PC-9 (cell line): ENCODE measurements at regions not wholly inside any gene's neighbourhood (a gene's known extent, or its start where the extent isn't known, plus 50 kb on each side); places are given as distances from the start of the nearest gene placed in this dataset.

Experiments
- BruUV-seq: library from RNA; stranded (reverse); fragments of 400-500 nt; replicated peaks from 2 replicates; lab custom pipeline; 2021; lab: Mats Ljungman, UMichigan
- CTCF ChIA-PET: fragments of 300-600 bp; sonication (Branson Sonifier 250); formaldehyde crosslinking; loops from one replicate; lab custom pipeline; 2022; ENCODE audit warnings: antibody characterized with exemption; lab: Charles Lee
- POLR2A ChIA-PET: fragments of 300-600 bp; sonication (Branson Sonifier 250); formaldehyde crosslinking; loops from one replicate; lab custom pipeline; 2022; ENCODE audit warnings: antibody characterized with exemption; ENCODE audit not compliant: unreplicated experiment; lab: Charles Lee
- DNase-seq, 2 experiments: peaks; one replicate each; pipeline versions ENCODE4 v3.0.0 to v3.0.0-alpha.2; 2015 to 2022; ENCODE audit warnings: mixed read lengths in 1 of 2
- H2AFZ ChIP-seq: fragments of 200-600 bp; sonication (generic); 2 replicates; pipeline ENCODE4 v1.8.1; 2017; ENCODE audit warnings: antibody characterized with exemption
- H3F3A ChIP-seq: fragments of 200-600 bp; sonication (generic); 2 replicates; pipeline ENCODE4 v1.8.1; 2017; ENCODE audit warnings: antibody characterized with exemption, mild to moderate bottlenecking, low read depth; ENCODE audit not compliant: insufficient read depth
- H3K27ac ChIP-seq: fragments of 200-600 bp; sonication (generic); 2 replicates; pipeline ENCODE4 v1.6.1; 2016; ENCODE audit warnings: mixed run types
- H3K27me3 ChIP-seq: fragments of 200-600 bp; sonication (generic); 2 replicates; pipeline ENCODE4 v1.6.1; 2016; ENCODE audit warnings: low read depth, mixed run types; ENCODE audit not compliant: insufficient read depth
- H3K36me3 ChIP-seq: fragments of 200-600 bp; sonication (generic); 2 replicates; pipeline ENCODE4 v1.6.1; 2016; ENCODE audit warnings: low read depth, mixed run types
- H3K4me1 ChIP-seq: fragments of 200-600 bp; sonication (generic); replicated peaks from 2 replicates; pipeline ENCODE4 v1.6.1; 2016; ENCODE audit warnings: mixed run types; ENCODE audit not compliant: insufficient read depth
- H3K4me2 ChIP-seq: fragments of 200-600 bp; sonication (generic); 2 replicates; pipeline ENCODE4 v1.6.1; 2017; ENCODE audit warnings: mixed run types
- H3K4me3 ChIP-seq: fragments of 200-600 bp; sonication (generic); 2 replicates; pipeline ENCODE4 v1.6.1; 2016; ENCODE audit warnings: mixed run types
- H3K79me2 ChIP-seq: fragments of 200-600 bp; sonication (generic); 2 replicates; pipeline ENCODE4 v1.6.1; 2017; ENCODE audit warnings: low read depth, mixed run types
- H3K9me2 ChIP-seq: fragments of 200-600 bp; sonication (generic); 2 replicates; pipeline ENCODE4 v1.8.1; 2017; ENCODE audit warnings: mild to moderate bottlenecking; ENCODE audit not compliant: insufficient read depth
- H3K9me3 ChIP-seq: fragments of 200-600 bp; sonication (generic); 2 replicates; pipeline ENCODE4 v1.8.1; 2016; ENCODE audit warnings: low read depth; ENCODE audit not compliant: insufficient read depth
- H4K20me1 ChIP-seq: fragments of 200-600 bp; sonication (generic); 2 replicates; pipeline ENCODE4 v1.8.1; 2017; ENCODE audit not compliant: insufficient read depth
- EZH2 ChIP-seq: fragments of 200-600 bp; sonication (generic); IDR thresholded peaks from 2 replicates; pipeline ENCODE4 v1.8.0; 2017; ENCODE audit warnings: antibody characterized with exemption, low read depth
- intact Hi-C: fragments of 100-400 bp; cut with micrococcal nuclease; formaldehyde crosslinking; loops from one replicate; pipeline ENCODE4 v1.10.0; 2022; ENCODE audit not compliant: unreplicated experiment
- TF ChIP-seq, protein P1 (sequence below): fragments of 200-600 bp; sonication (generic); conservative IDR thresholded peaks from 2 replicates; pipeline ENCODE4 v1.6.1; 2017; ENCODE audit warnings: mixed run types, antibody characterized with exemption, mild to moderate bottlenecking, moderate library complexity

DNA sequence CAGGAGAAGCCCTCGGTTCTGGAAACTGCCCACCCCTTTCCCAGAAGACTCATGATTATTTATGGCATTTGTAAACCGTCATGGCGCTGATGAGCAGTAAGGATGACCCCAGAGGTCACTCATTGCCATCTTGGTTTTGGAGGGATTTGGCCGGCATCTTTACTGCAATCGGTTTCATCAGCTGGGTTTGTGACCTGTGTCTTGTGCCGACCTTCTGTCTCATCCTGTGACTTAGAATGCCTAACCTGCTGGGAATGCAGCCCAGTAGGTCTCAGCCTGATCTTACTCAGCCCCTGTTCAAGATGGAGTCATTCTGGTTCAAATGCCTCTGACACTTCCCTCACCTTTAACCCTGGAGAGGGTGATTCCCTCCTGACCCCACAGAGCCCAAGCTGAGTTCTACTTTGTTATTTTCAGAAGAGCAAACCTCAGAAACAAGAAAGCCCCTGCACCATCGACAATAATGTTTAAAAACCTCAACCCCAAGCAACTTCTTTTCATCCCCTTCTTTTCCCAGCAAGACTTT lies 105.5 kb upstream of the SFSWAP start:
- TF ChIP-seq, protein P1, sequence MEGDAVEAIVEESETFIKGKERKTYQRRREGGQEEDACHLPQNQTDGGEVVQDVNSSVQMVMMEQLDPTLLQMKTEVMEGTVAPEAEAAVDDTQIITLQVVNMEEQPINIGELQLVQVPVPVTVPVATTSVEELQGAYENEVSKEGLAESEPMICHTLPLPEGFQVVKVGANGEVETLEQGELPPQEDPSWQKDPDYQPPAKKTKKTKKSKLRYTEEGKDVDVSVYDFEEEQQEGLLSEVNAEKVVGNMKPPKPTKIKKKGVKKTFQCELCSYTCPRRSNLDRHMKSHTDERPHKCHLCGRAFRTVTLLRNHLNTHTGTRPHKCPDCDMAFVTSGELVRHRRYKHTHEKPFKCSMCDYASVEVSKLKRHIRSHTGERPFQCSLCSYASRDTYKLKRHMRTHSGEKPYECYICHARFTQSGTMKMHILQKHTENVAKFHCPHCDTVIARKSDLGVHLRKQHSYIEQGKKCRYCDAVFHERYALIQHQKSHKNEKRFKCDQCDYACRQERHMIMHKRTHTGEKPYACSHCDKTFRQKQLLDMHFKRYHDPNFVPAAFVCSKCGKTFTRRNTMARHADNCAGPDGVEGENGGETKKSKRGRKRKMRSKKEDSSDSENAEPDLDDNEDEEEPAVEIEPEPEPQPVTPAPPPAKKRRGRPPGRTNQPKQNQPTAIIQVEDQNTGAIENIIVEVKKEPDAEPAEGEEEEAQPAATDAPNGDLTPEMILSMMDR: no peak
- Histone ChIP-seq H3K9me2 (no peaks in the 10 kb centered on the region), H4K20me1 (no peaks in the 10 kb centered on the region), H3K27me3 (peaks cover 100% of the 10 kb centered on the region), H3K36me3 (no peaks in the 10 kb centered on the region), H3K9me3 (no peaks in the 10 kb centered on the region), H3K4me2 (no peak overlapping the region), H2AFZ (no peak overlapping the region), H3K4me3 (no peak overlapping the region), H3K27ac (no peak overlapping the region), H3F3A (no peaks in the 10 kb centered on the region), H3K79me2 (no peaks in the 10 kb centered on the region), H3K4me1 (no peaks in the 10 kb centered on the region)
- no TSS peak for BruUV-seq
- intact Hi-C loops: loop anchor here (10.0 kb wide), 1 partner anchor 219 kb away; the partner anchor contains the start of gene MMP17
- ChIA-PET POLR2A (no interaction called here), CTCF (no interaction called here)
- no peak for DNase-seq

DNA sequence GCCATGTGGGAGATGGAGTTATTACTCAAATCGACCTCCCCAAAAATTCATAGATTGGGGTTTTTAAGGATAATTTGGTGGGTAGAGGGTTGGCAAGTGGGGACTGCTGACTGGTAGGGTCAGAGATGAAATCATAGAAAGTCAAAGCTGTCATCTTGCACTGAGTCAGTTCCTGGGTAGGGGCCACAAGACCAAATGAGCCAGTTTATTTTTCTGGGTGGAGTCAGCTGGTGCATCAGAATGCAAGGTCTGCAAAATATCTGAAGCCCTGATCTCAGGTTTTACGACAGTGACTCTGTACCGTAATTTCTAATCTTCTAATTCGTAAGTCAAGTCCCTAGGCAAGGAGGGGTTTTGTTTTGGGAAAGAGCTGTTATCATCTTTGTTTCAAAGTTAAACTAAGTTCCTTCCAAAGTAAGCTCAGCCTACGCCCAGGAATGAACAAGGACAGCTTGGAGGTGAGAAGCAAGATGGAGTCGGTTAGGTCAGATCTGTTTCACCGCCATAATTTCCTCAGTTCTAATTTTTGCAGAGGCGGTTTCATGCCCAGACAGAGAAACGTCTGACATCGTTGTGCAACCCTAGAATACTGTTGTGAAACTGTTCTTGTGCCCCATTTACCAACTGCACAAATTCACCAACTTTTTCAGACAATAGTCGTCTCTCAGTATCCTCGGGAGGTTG lies 104.5 kb upstream of the SFSWAP start:
- Histone ChIP-seq H2AFZ (no peak overlapping the region), H4K20me1 (no peaks in the 10 kb centered on the region), H3K4me3 (no peak overlapping the region), H3K9me2 (no peaks in the 10 kb centered on the region), H3K27me3 (peaks cover 100% of the 10 kb centered on the region), H3K79me2 (no peaks in the 10 kb centered on the region), H3K27ac (no peak overlapping the region), H3K4me1 (no peaks in the 10 kb centered on the region), H3K4me2 (no peak overlapping the region), H3F3A (no peaks in the 10 kb centered on the region), H3K9me3 (no peaks in the 10 kb centered on the region), H3K36me3 (no peaks in the 10 kb centered on the region)
- DNase-seq: no peak
- no TSS peak for BruUV-seq
- POLR2A ChIA-PET: no interaction called here
- intact Hi-C loops: loop anchor here (10.0 kb wide), 1 partner anchor 218 kb away; the partner anchor contains the start of gene MMP17
- CTCF ChIA-PET: no interaction called here
- TF ChIP-seq, protein P1: no peak
- no peak for TF ChIP-seq EZH2

DNA sequence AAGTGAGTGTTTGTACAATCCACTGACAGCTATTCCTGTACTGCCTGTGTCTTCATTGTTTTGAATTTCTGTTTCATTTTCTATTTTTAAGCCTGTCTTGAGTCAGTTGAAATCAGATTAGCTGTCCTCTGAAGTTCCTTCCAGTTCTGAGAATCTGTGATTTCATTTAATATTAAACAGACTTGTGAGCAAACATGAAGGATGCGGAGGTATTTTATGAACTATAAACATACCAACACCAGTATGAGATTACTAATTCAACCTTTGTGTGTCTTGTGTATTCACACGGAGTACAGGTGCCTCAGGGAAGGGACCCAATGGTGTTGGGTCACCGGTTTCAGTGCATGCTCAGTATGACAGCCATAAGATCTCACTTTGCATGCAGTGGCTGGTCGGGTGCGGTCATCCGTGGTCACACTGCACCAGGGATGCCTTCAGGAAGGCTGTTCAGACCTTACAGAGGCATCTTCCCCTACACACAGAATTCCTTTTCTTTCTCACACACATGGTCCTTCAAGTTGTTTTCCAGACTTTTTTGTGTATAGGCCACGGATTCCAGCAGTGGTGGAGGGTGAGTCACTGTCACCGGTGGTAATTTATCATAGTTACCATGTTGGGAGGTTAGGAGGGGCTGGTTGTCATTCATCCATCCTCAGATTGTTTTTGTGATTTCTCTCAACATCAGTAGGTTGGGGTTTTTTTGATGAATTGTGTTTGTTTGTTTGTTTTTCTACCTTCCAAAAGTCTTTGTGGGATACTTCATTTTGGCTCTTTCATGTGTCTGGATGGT lies 103.0 kb upstream of the SFSWAP start:
- BruUV-seq: no TSS peak
- H3K27me3 ChIP-seq: peaks cover 100% of the 10 kb centered on the region
- H3K79me2 ChIP-seq: no peaks in the 10 kb centered on the region
- H2AFZ ChIP-seq: no peak overlapping the region
- H4K20me1 ChIP-seq: no peaks in the 10 kb centered on the region
- CTCF ChIA-PET: no interaction called here
- intact Hi-C loops: loop anchor here (10.0 kb wide), 1 partner anchor 217 kb away; the partner anchor contains the start of gene MMP17
- no peak overlapping the region for H3K4me2 ChIP-seq
- H3K9me2 ChIP-seq: no peaks in the 10 kb centered on the region
- no peaks in the 10 kb centered on the region for H3K9me3 ChIP-seq
- H3K4me3 ChIP-seq: no peak overlapping the region
- no peaks in the 10 kb centered on the region for H3K4me1 ChIP-seq
- POLR2A ChIA-PET: no interaction called here
- TF ChIP-seq, protein P1: no peak
- no peak for TF ChIP-seq EZH2
- DNase-seq: no peak
- H3K27ac ChIP-seq: no peak overlapping the region
- no peaks in the 10 kb centered on the region for H3F3A ChIP-seq
- H3K36me3 ChIP-seq: no peaks in the 10 kb centered on the region
